SK-N-SH (cell line): ENCODE measurements at regions not wholly inside any gene's neighbourhood (a gene's known extent, or its start where the extent isn't known, plus 50 kb on each side); places are given as distances from the start of the nearest gene placed in this dataset.

Experiments used
- CTCF ChIA-PET: fragments of 300-600, 350-600 bp; formaldehyde crosslinking; extraction: SDS; loops from one replicate; lab custom pipeline; 2021; lab: Yijun Ruan, JAX
- POLR2A ChIA-PET: fragments of 350-600 bp; sonication (Branson Sonifier 250); formaldehyde crosslinking; extraction: SDS; loops from one replicate; lab custom pipeline; 2020; ENCODE audit warnings: antibody characterized with exemption, inconsistent platforms; lab: Yijun Ruan, JAX
- DNase-seq: peaks from one replicate; pipeline ENCODE4 v3.0.0; 2012
- H2AFZ ChIP-seq: fragments of 200-600 bp; sonication (generic); 2 replicates; pipeline ENCODE4 v1.8.1; 2016; ENCODE audit warnings: antibody characterized with exemption, mild to moderate bottlenecking, low read depth
- H3F3A ChIP-seq: fragments of 200-600 bp; sonication (generic); replicated peaks from 2 replicates; pipeline ENCODE3; 2016; ENCODE audit warnings: antibody characterized with exemption, mild to moderate bottlenecking; ENCODE audit not compliant: insufficient read depth
- H3K27ac ChIP-seq, 2 experiments: fragments of 200-500 bp in 1 of 2; fragments of 200-600 bp in 1 of 2; sonication (Bioruptor generic) in 1 of 2; sonication (generic), shearing (Covaris generic) in 1 of 2; 2 replicates each; pipeline versions ENCODE4 v1.5.1 to v1.6.1; 2014 to 2016; ENCODE audit warnings: low read depth in 2 of 2, inconsistent platforms in 1 of 2, low read length in 1 of 2, mild to moderate bottlenecking in 1 of 2, mixed read lengths in 1 of 2
- H3K27me3 ChIP-seq: fragments of 200-600 bp; sonication (generic), shearing (Covaris generic); 2 replicates; pipeline ENCODE4 v1.6.1; 2016; ENCODE audit warnings: mixed run types; ENCODE audit not compliant: insufficient read depth
- H3K36me3 ChIP-seq, 2 experiments: fragments of 200-500 bp in 1 of 2; fragments of 200-600 bp in 1 of 2; sonication (Bioruptor generic) in 1 of 2; sonication (generic) in 1 of 2; replicated peaks in 1 of 2; 2 replicates each; pipeline versions ENCODE3 to v1.5.1; 2014 to 2016; ENCODE audit warnings: low read length in 1 of 2, mild to moderate bottlenecking in 1 of 2; ENCODE audit not compliant: insufficient read depth in 2 of 2, control insufficient read depth in 1 of 2
- H3K4me1 ChIP-seq, 2 experiments: fragments of 200-500 bp in 1 of 2; fragments of 200-600 bp in 1 of 2; sonication (Bioruptor generic) in 1 of 2; sonication (generic), shearing (Covaris generic) in 1 of 2; 2 replicates each; pipeline versions ENCODE4 v1.5.1 to v1.6.1; 2014 to 2016; ENCODE audit warnings: low read depth in 1 of 2, low read length in 1 of 2, mixed run types in 1 of 2; ENCODE audit not compliant: insufficient read depth in 2 of 2, control insufficient read depth in 1 of 2
- H3K4me2 ChIP-seq: fragments of 200-600 bp; sonication (generic), shearing (Covaris generic); 2 replicates; pipeline ENCODE4 v1.6.1; 2017; ENCODE audit warnings: mixed run types
- H3K4me3 ChIP-seq, 2 experiments: fragments of 200-500 bp in 1 of 2; fragments of 200-600 bp in 1 of 2; sonication (Bioruptor generic) in 1 of 2; sonication (generic), shearing (Covaris generic) in 1 of 2; 2 replicates each; pipeline versions ENCODE4 v1.5.1 to v1.8.1; 2014 to 2016; ENCODE audit warnings: low read depth in 2 of 2, inconsistent platforms in 1 of 2, low read length in 1 of 2, mild to moderate bottlenecking in 1 of 2, mixed read lengths in 1 of 2, moderate library complexity in 1 of 2
- H3K79me2 ChIP-seq: fragments of 200-600 bp; sonication (generic); 2 replicates; pipeline ENCODE4 v1.8.1; 2017; ENCODE audit warnings: mild to moderate bottlenecking; ENCODE audit not compliant: insufficient read depth
- H3K9ac ChIP-seq: fragments of 200-600 bp; sonication (generic); 2 replicates; pipeline ENCODE4 v1.6.1; 2017; ENCODE audit warnings: mixed run types
- H3K9me2 ChIP-seq: fragments of 200-600 bp; sonication (generic); 2 replicates; pipeline ENCODE4 v1.6.1; 2017; ENCODE audit warnings: mixed run types
- H3K9me3 ChIP-seq: fragments of 200-600 bp; sonication (generic); 2 replicates; pipeline ENCODE4 v1.6.1; 2017; ENCODE audit warnings: mixed run types, mild to moderate bottlenecking, moderate library complexity
- H4K20me1 ChIP-seq: fragments of 200-600 bp; sonication (generic); 2 replicates; pipeline ENCODE4 v1.6.1; 2017; ENCODE audit warnings: mild to moderate bottlenecking, mixed run types; ENCODE audit not compliant: insufficient read depth
- CTCF ChIP-seq: fragments of 200-600 bp; sonication (generic); IDR thresholded peaks from 2 replicates; pipeline ENCODE4 v1.6.1; 2017; ENCODE audit warnings: antibody characterized with exemption, mild to moderate bottlenecking, moderate library complexity
- ELF1 ChIP-seq: IDR thresholded peaks from 2 replicates; pipeline ENCODE4 v1.4.0; 2012
- EP300 ChIP-seq, 2 experiments: IDR thresholded peaks; 2 replicates each; pipeline versions ENCODE4 v1.4.0 to v1.6.1; 2012; ENCODE audit warnings: borderline replicate concordance in 1 of 2, low read depth in 1 of 2, low read length in 1 of 2
- EZH2phosphoT487 ChIP-seq: fragments of 200-600 bp; sonication (generic); IDR thresholded peaks from 2 replicates; pipeline ENCODE4 v1.6.1; 2017; ENCODE audit warnings: low read depth, mixed run types, mild to moderate bottlenecking, antibody characterized with exemption, moderate library complexity, borderline replicate concordance
- GABPA ChIP-seq: IDR thresholded peaks from 2 replicates; pipeline ENCODE4 v1.4.0; 2012; ENCODE audit warnings: low read depth, mild to moderate bottlenecking
- JUND ChIP-seq: IDR thresholded peaks from 2 replicates; pipeline ENCODE4 v1.4.0; 2012
- MEF2A ChIP-seq: IDR thresholded peaks from 2 replicates; pipeline ENCODE4 v1.4.0; 2012; ENCODE audit warnings: low read depth, borderline replicate concordance
- MXI1 ChIP-seq: IDR thresholded peaks from 2 replicates; pipeline ENCODE4 v1.6.1; 2012; ENCODE audit warnings: mild to moderate bottlenecking, low read depth, low read length, improper control_type of control experiment
- NFIC ChIP-seq: IDR thresholded peaks from 2 replicates; pipeline ENCODE4 v1.4.0; 2012; ENCODE audit warnings: borderline replicate concordance
- PBX3 ChIP-seq: IDR thresholded peaks from 2 replicates; pipeline ENCODE4; 2012
- RAD21 ChIP-seq: IDR thresholded peaks from 2 replicates; pipeline ENCODE4 v1.6.1; 2012; ENCODE audit warnings: mild to moderate bottlenecking, low read length
- REST ChIP-seq: IDR thresholded peaks from 2 replicates; pipeline ENCODE4 v1.6.1; 2012; ENCODE audit warnings: mild to moderate bottlenecking, low read depth, low read length, moderate library complexity
- RFX5 ChIP-seq: IDR thresholded peaks from 2 replicates; pipeline ENCODE4 v1.6.1; 2012; ENCODE audit warnings: mild to moderate bottlenecking, improper control_type of control experiment, low read length
- RXRA ChIP-seq: IDR thresholded peaks from 2 replicates; pipeline ENCODE4 v1.4.0; 2012; ENCODE audit warnings: low read depth, mild to moderate bottlenecking, borderline replicate concordance
- SMC3 ChIP-seq: IDR thresholded peaks from 2 replicates; pipeline ENCODE4 v1.6.1; 2012; ENCODE audit warnings: low read depth, low read length, improper control_type of control experiment
- TAF1 ChIP-seq: IDR thresholded peaks from 2 replicates; pipeline ENCODE4 v1.6.1; 2012; ENCODE audit warnings: low read depth, mild to moderate bottlenecking, low read length, moderate library complexity, borderline replicate concordance
- TEAD4 ChIP-seq: IDR thresholded peaks from 2 replicates; pipeline ENCODE4 v1.4.0; 2012; ENCODE audit warnings: mild to moderate bottlenecking, borderline replicate concordance; ENCODE audit not compliant: insufficient read depth
- YY1 ChIP-seq: IDR thresholded peaks from 2 replicates; pipeline ENCODE4 v1.4.0; 2012; ENCODE audit warnings: low read depth, mild to moderate bottlenecking
- ZBTB33 ChIP-seq: IDR thresholded peaks from 2 replicates; pipeline ENCODE4 v1.4.0; 2012; ENCODE audit warnings: low read depth, borderline replicate concordance
- WGBS: methylation state at CpG from one replicate; pipeline ENCODE4 v1.1.6; 2017; ENCODE audit warnings: low lambda C conversion rate; 5-methylcytosine and 5-hydroxymethylcytosine counted together

- H3K9me2 ChIP-seq, result no peaks in the 10 kb centered on the region
- no peaks in the 10 kb centered on the region for H3K4me1 ChIP-seq
- POLR2A ChIA-PET, result no interaction called here
Observed at GRCh38 chr9:119436261-119436660, 67.0 kb upstream of the BRINP1 start.

More at GRCh38 chr9:119436261-119436660, 67.0 kb upstream of the BRINP1 start:
- Histone ChIP-seq H3K27ac (no peak overlapping the region), H4K20me1 (no peaks in the 10 kb centered on the region), H3K9me3 (no peaks in the 10 kb centered on the region), H3K9ac (no peak overlapping the region), H3K4me2 (no peak overlapping the region), H3K79me2 (no peaks in the 10 kb centered on the region), H3K36me3 (no peaks in the 10 kb centered on the region), H3K4me3 (no peak overlapping the region), H2AFZ (no peak overlapping the region), H3F3A (no peaks in the 10 kb centered on the region), H3K27me3 (no peaks in the 10 kb centered on the region)
- CTCF ChIA-PET, result no interaction called here
- 23% methylated on average over 2 of the region's 2 CpGs for WGBS
- DNase-seq, result no peak
- TF ChIP-seq MXI1 (no peak), TEAD4 (no peak), JUND (no peak), RAD21 (no peak), CTCF (no peak), NFIC (no peak), SMC3 (no peak), REST (no peak), RXRA (no peak), RFX5 (no peak), MEF2A (no peak), EZH2phosphoT487 (no peak), PBX3 (no peak), YY1 (no peak), ZBTB33 (no peak), EP300 (IDR thresholded peaks at IDR 0.05; ENCODE audit: borderline replicate concordance in 1 of 2, low read depth in 1 of 2, low read length in 1 of 2) (no peak), TAF1 (no peak), GABPA (no peak), ELF1 (no peak)
